Activated T-helper 17 cell treated with anti-CD3 and anti-CD28 coated beads, Interleukin-2, amount 50 U/mL, for 72 hours (primary cell): ENCODE measurements at regions not wholly inside any gene's neighbourhood (a gene's known extent, or its start where the extent isn't known, plus 50 kb on each side); places are given as distances from the start of the nearest gene placed in this dataset.
"Not testable (repeated sequence)": the region's sequence is repeated elsewhere in the genome, so short reads cannot be mapped to it uniquely, and the experiment has no call there.

Experiments
- ATAC-seq: fragments of 150-1000 bp; cut with Tn5 transposase; replicated peaks from 2 replicates; pipeline ENCODE4 v1.10.0; 2021; ENCODE audit warnings: mild to moderate bottlenecking, moderate library complexity
- H3K27ac Mint-ChIP-seq: one replicate; pipeline ENCODE4 v1.8.0; 2022; ENCODE audit warnings: mixed read lengths
- H3K27me3 Mint-ChIP-seq: one replicate; pipeline ENCODE4 v1.8.0; 2022; ENCODE audit warnings: mixed read lengths
- H3K36me3 Mint-ChIP-seq: one replicate; pipeline ENCODE4 v1.8.0; 2022; ENCODE audit warnings: low read depth, mild to moderate bottlenecking, mixed read lengths
- H3K4me1 Mint-ChIP-seq: one replicate; pipeline ENCODE4 v1.8.0; 2022; ENCODE audit warnings: mixed read lengths
- H3K4me3 Mint-ChIP-seq: one replicate; pipeline ENCODE4 v1.8.0; 2022; ENCODE audit warnings: mild to moderate bottlenecking, mixed read lengths
- H3K9me3 Mint-ChIP-seq: one replicate; pipeline ENCODE4 v1.8.0; 2022; ENCODE audit warnings: mixed read lengths

GRCh38 chr22:48721395-48721669 is 1106.3 kb downstream of the BRD1 start:
- Mint-ChIP-seq H3K27ac (no peak overlapping the region), H3K36me3 (no peaks in the 10 kb centered on the region), H3K4me1 (no peaks in the 10 kb centered on the region), H3K4me3 (no peak overlapping the region), H3K9me3 (no peaks in the 10 kb centered on the region), H3K27me3 (peaks cover 9% of the 10 kb centered on the region)
- no peak for ATAC-seq

- ATAC-seq: no peak
- peaks cover 9% of the 10 kb centered on the region for H3K27me3 Mint-ChIP-seq
- H3K36me3 Mint-ChIP-seq: no peaks in the 10 kb centered on the region
- H3K4me1 Mint-ChIP-seq: no peaks in the 10 kb centered on the region
- no peak overlapping the region for H3K4me3 Mint-ChIP-seq
- no peak overlapping the region for H3K27ac Mint-ChIP-seq
- no peaks in the 10 kb centered on the region for H3K9me3 Mint-ChIP-seq
These were observed 1106.8 kb downstream of the BRD1 start for GRCh38 chr22:48720662-48721394.

- Mint-ChIP-seq H3K27ac (no peak overlapping the region), H3K4me3 (no peak overlapping the region), H3K36me3 (no peaks in the 10 kb centered on the region), H3K9me3 (peaks cover under 1% of the 10 kb centered on the region), H3K27me3 (peaks cover 9% of the 10 kb centered on the region), H3K4me1 (no peaks in the 10 kb centered on the region)
- ATAC-seq: no peak
These were observed 1107.6 kb downstream of the BRD1 start for GRCh38 chr22:48719978-48720661.

- no peaks in the 10 kb centered on the region for H3K36me3 Mint-ChIP-seq
- H3K4me1 Mint-ChIP-seq: no peaks in the 10 kb centered on the region
- H3K4me3 Mint-ChIP-seq: no peak overlapping the region
- ATAC-seq: no peak
- H3K27me3 Mint-ChIP-seq: peaks cover 13% of the 10 kb centered on the region
- H3K27ac Mint-ChIP-seq: no peak overlapping the region
- peaks cover 3% of the 10 kb centered on the region for H3K9me3 Mint-ChIP-seq
These were observed 1108.7 kb downstream of the BRD1 start for GRCh38 chr22:48718818-48719500.

- no peak for ATAC-seq
These were observed 1109.5 kb downstream of the BRD1 start for GRCh38 chr22:48717883-48718817.

GRCh38 chr22:48717076-48717810 is 1110.4 kb downstream of the BRD1 start:
- Mint-ChIP-seq H3K27me3 (peaks cover 13% of the 10 kb centered on the region), H3K4me1 (no peaks in the 10 kb centered on the region), H3K4me3 (no peak overlapping the region), H3K36me3 (no peaks in the 10 kb centered on the region), H3K9me3 (peaks cover 3% of the 10 kb centered on the region), H3K27ac (no peak overlapping the region)
- no peak for ATAC-seq

More at GRCh38 chr22:48717883-48718817, 1109.5 kb downstream of the BRD1 start:
- Mint-ChIP-seq H3K27ac (no peak overlapping the region), H3K27me3 (peaks cover 13% of the 10 kb centered on the region), H3K9me3 (peaks cover 3% of the 10 kb centered on the region), H3K4me1 (no peaks in the 10 kb centered on the region), H3K4me3 (no peak overlapping the region), H3K36me3 (no peaks in the 10 kb centered on the region)

GRCh38 chr22:48716154-48716553 is 1111.5 kb downstream of the BRD1 start:
- not testable (repeated sequence) for H3K4me1 Mint-ChIP-seq, H3K9me3 Mint-ChIP-seq, H3K27ac Mint-ChIP-seq, H3K4me3 Mint-ChIP-seq, H3K36me3 Mint-ChIP-seq, ATAC-seq
- H3K27me3 Mint-ChIP-seq: peaks cover 13% of the 10 kb centered on the region

GRCh38 chr22:48715511-48715910 is 1112.2 kb downstream of the BRD1 start:
- no peak for ATAC-seq
- H3K27me3 Mint-ChIP-seq: peaks cover 13% of the 10 kb centered on the region
- H3K27ac Mint-ChIP-seq: no peak overlapping the region
- H3K4me3 Mint-ChIP-seq: no peak overlapping the region
- H3K36me3 Mint-ChIP-seq: no peaks in the 10 kb centered on the region
- no peaks in the 10 kb centered on the region for H3K4me1 Mint-ChIP-seq
- H3K9me3 Mint-ChIP-seq: peaks cover 3% of the 10 kb centered on the region

GRCh38 chr22:48714231-48714630 is 1113.4 kb downstream of the BRD1 start:
- Mint-ChIP-seq H3K27me3 (peaks cover 13% of the 10 kb centered on the region), H3K4me1 (no peaks in the 10 kb centered on the region), H3K9me3 (peaks cover 3% of the 10 kb centered on the region), H3K4me3 (no peak overlapping the region), H3K36me3 (no peaks in the 10 kb centered on the region), H3K27ac (no peak overlapping the region)
- no peak for ATAC-seq

GRCh38 chr22:48713272-48714205 is 1114.1 kb downstream of the BRD1 start:
- no peak overlapping the region for H3K4me3 Mint-ChIP-seq
- H3K36me3 Mint-ChIP-seq: no peaks in the 10 kb centered on the region
- peaks cover 3% of the 10 kb centered on the region for H3K9me3 Mint-ChIP-seq
- H3K27ac Mint-ChIP-seq: no peak overlapping the region
- H3K27me3 Mint-ChIP-seq: peaks cover 13% of the 10 kb centered on the region
- no peak for ATAC-seq
- no peaks in the 10 kb centered on the region for H3K4me1 Mint-ChIP-seq

- no peak overlapping the region for H3K4me3 Mint-ChIP-seq
- H3K27ac Mint-ChIP-seq: no peak overlapping the region
- no peaks in the 10 kb centered on the region for H3K4me1 Mint-ChIP-seq
- no peaks in the 10 kb centered on the region for H3K36me3 Mint-ChIP-seq
- peaks cover 13% of the 10 kb centered on the region for H3K27me3 Mint-ChIP-seq
- H3K9me3 Mint-ChIP-seq: peaks cover 3% of the 10 kb centered on the region
- no peak for ATAC-seq
These were observed 1115.0 kb downstream of the BRD1 start for GRCh38 chr22:48712558-48713271.

GRCh38 chr22:48711669-48712068 is 1116.0 kb downstream of the BRD1 start:
- no peaks in the 10 kb centered on the region for H3K4me1 Mint-ChIP-seq
- peaks cover 3% of the 10 kb centered on the region for H3K9me3 Mint-ChIP-seq
- no peak overlapping the region for H3K27ac Mint-ChIP-seq
- peaks cover 5% of the 10 kb centered on the region for H3K27me3 Mint-ChIP-seq
- no peaks in the 10 kb centered on the region for H3K36me3 Mint-ChIP-seq
- no peak for ATAC-seq
- no peak overlapping the region for H3K4me3 Mint-ChIP-seq
